Heart left ventricle (tissue), 16 donors: ENCODE measurements at regions not wholly inside any gene's neighbourhood (a gene's known extent, or its start where the extent isn't known, plus 50 kb on each side); places are given as distances from the start of the nearest gene placed in this dataset.

Experiments used
- ATAC-seq, 4 donors: fragments of 200-7000 bp; cut with Tn5 transposase; one replicate each; pipeline ENCODE4 v1.9.1; 2020 to 2022; ENCODE audit warnings: moderate library complexity in 4 of 4, mild to moderate bottlenecking in 3 of 4, moderate number of reproducible peaks in 1 of 4
- DNase-seq, 5 donors: peaks; one replicate each; pipeline ENCODE4 v3.0.0-alpha.2; 2020
- H3K27ac ChIP-seq, 12 donors: fragments of 200-600 bp; sonication (generic) in 4 of 12; one replicate each; pipeline versions ENCODE4 v1.5.0 to v1.8.0; 2016 to 2022; ENCODE audit warnings: mild to moderate bottlenecking in 2 of 12
- H3K27me3 ChIP-seq, 9 donors: fragments of 200-600 bp; sonication (generic) in 2 of 9; one replicate each; pipeline versions ENCODE4 v1.5.1 to v1.8.0; 2016 to 2022; ENCODE audit warnings: mild to moderate bottlenecking in 3 of 9
- H3K36me3 ChIP-seq, 9 donors: fragments of 200-600 bp; sonication (generic) in 2 of 9; one replicate each; pipeline versions ENCODE4 v1.5.0 to v1.8.0; 2018 to 2022; ENCODE audit warnings: mild to moderate bottlenecking in 2 of 9
- H3K4me1 ChIP-seq, 12 donors: fragments of 200-600 bp; sonication (generic) in 4 of 12; one replicate each; pipeline versions ENCODE4 v1.5.0 to v1.8.0; 2016 to 2022; ENCODE audit warnings: mild to moderate bottlenecking in 3 of 12
- H3K4me3 ChIP-seq, 12 donors: fragments of 200-600 bp; sonication (generic) in 4 of 12; one replicate each; pipeline versions ENCODE4 v1.5.0 to v1.8.0; 2017 to 2022; ENCODE audit warnings: mild to moderate bottlenecking in 9 of 12, moderate library complexity in 4 of 12
- H3K9me3 ChIP-seq, 12 donors: fragments of 200-600 bp; sonication (generic) in 4 of 12; one replicate each; pipeline versions ENCODE4 v1.5.0 to v1.8.0; 2016 to 2022; ENCODE audit warnings: mild to moderate bottlenecking in 1 of 12
- POLR2A ChIP-seq, 2 donors: fragments of 450-650 bp; IDR thresholded peaks; one replicate each; pipeline ENCODE4 v1.6.1; 2017; ENCODE audit warnings: antibody characterized with exemption in 2 of 2, mild to moderate bottlenecking in 2 of 2, moderate library complexity in 2 of 2
- WGBS, 4 donors: extraction: QIAGEN DNeasy Blood & Tissue Kit in 2 of 4; methylation state at CpG; one replicate each; pipeline versions ENCODE4 v1.1.5 to v1.1.7; 2013 to 2018; 5-methylcytosine and 5-hydroxymethylcytosine counted together
- intact Hi-C, 10 donors: fragments of 100-400 bp; cut with DNase I; formaldehyde crosslinking; loops; one replicate each; pipeline versions ENCODE4 v1.11.1 to v1.14.2; 2022
- TF ChIP-seq, protein P1 (sequence below), 12 donors: fragments of 200-600 bp; sonication (generic) in 4 of 12; IDR thresholded peaks; one replicate each; pipeline versions ENCODE4 v1.5.0 to v1.8.0; 2018 to 2022; ENCODE audit warnings: antibody characterized with exemption in 12 of 12, mild to moderate bottlenecking in 5 of 12
- donor health status: ischemic (EF 13 %, LVEDD 7.1; RV severe dilation, severe dysfunction).
- donor health status: healthy with polysubstance abuse.
- donor health status: DM: no; HTN: yes; CAD: no.
- donor health status: DM: no; HTN: no; CAD: no.
- donor health status: ischemic (EF 25% LVEDD 6.9; RV normal size, moderate dysfunction).
- donor health status: ischemic (EF 25% LVEDD 5.7; RV mildly dilated, moderate dysfunction).
- donor health status: healthy.
- donor health status: DM: yes; HTN: yes; CAD: no.
- donor health status: ischemic (EF 35%, LVEDD 5.7; RV mildly dilated, moderate dysfunction).
- donor health status: nonischemic (EF 11% LVEDD 7.7; RV severe dilation, severe dysfunction).
- donor health status: DM: yes; HTN: yes; CAD: no.
- donor health status: PGD.
- donor health status: ischemic (EF 29% LVEDD 5.4; RV normal size, mild dysfunction).
- donor health status: nonischemic (EF 23%, LVEDD 6.1; RV moderate dilation, normal function).

DNA sequence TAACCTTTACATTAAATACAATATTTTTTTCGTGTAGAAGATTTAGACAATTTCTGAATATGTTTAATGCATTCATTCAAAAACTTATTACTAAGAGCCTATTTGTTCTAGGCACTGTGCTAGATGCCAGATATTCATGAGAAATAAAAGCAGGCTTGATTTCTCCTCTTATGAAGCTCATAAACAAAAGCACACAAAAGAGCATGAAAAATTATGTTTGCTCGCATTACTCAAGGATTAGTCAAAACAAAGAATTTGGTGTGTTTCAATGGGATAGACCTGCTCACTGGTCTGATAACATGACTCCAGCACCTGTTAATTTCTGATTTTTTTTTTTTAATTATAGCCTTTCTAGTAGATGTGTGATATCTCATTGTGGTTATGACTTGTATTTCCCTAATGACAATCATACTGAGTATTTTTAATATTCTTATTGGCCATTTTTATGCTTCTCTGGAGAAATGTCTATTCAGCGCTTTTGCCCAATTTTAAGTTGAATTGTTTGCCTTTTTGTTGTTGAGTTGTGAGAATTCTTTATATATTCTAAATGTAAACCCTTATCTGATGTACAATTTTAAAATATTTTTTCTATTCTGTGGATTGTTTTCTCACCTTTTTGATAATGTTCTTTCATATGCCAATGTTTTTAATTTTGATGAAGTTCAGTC, 382.3 kb upstream of the ADGRL4 start:
- Histone ChIP-seq H3K9me3 (peaks cover 0 to 12% (median 0%) of the 10 kb centered on the region in 12 donors), H3K36me3 (no peaks in the 10 kb centered on the region), H3K27ac (no peak overlapping the region), H3K4me1 (no peaks in the 10 kb centered on the region), H3K27me3 (no peaks in the 10 kb centered on the region), H3K4me3 (no peak overlapping the region)
- ATAC-seq: no peak
- TF ChIP-seq, protein P1, sequence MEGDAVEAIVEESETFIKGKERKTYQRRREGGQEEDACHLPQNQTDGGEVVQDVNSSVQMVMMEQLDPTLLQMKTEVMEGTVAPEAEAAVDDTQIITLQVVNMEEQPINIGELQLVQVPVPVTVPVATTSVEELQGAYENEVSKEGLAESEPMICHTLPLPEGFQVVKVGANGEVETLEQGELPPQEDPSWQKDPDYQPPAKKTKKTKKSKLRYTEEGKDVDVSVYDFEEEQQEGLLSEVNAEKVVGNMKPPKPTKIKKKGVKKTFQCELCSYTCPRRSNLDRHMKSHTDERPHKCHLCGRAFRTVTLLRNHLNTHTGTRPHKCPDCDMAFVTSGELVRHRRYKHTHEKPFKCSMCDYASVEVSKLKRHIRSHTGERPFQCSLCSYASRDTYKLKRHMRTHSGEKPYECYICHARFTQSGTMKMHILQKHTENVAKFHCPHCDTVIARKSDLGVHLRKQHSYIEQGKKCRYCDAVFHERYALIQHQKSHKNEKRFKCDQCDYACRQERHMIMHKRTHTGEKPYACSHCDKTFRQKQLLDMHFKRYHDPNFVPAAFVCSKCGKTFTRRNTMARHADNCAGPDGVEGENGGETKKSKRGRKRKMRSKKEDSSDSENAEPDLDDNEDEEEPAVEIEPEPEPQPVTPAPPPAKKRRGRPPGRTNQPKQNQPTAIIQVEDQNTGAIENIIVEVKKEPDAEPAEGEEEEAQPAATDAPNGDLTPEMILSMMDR (IDR thresholded peaks at IDR 0.05): no peak
- TF ChIP-seq POLR2A (IDR thresholded peaks at IDR 0.05): no peak
- DNase-seq: no peak
- intact Hi-C loops: no loop called here
- WGBS, 4 donors: 91 to 97% (median 95%) methylated on average over 3 of the region's 3 CpGs

- no peak overlapping the region for H3K27ac ChIP-seq
- DNase-seq (no peak), ATAC-seq (no peak)
- H3K4me3 ChIP-seq: no peak overlapping the region
- WGBS, 4 donors: 90 to 97% (median 94%) methylated on average over 1 of the region's 1 CpG
- TF ChIP-seq, protein P1 (IDR thresholded peaks at IDR 0.05): no peak
- TF ChIP-seq POLR2A (IDR thresholded peaks at IDR 0.05): no peak
- no peaks in the 10 kb centered on the region for H3K27me3 ChIP-seq
- H3K36me3 ChIP-seq: no peaks in the 10 kb centered on the region
- intact Hi-C loops: no loop called here
- H3K9me3 ChIP-seq: peaks cover 0 to 12% (median 0%) of the 10 kb centered on the region in 12 donors
- no peaks in the 10 kb centered on the region for H3K4me1 ChIP-seq
Observed at GRCh38 chr1:79386730-79387129, 380.2 kb upstream of the ADGRL4 start.

DNA sequence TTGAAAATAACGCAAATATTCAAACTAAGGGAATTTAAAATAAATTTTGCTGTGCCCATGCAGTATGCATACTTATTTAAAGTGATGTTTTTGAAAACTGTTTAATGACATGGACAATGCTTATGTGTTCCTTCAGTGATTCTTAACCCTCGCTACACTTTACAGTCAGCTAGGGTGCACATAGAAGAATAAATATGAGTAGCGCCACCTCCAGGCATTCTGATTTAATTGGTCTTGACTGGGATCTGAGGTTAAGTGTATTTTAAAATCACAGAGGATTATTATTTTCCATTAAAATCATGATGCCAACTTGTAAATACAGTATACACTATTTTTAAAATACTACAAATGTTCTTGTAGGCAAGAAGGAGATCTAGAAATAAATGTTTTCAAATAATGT, 373.5 kb upstream of the ADGRL4 start:
- intact Hi-C loops: no loop called here
- 61 to 90% (median 80%) methylated on average over 3 of the region's 3 CpGs for WGBS, 4 donors

DNA sequence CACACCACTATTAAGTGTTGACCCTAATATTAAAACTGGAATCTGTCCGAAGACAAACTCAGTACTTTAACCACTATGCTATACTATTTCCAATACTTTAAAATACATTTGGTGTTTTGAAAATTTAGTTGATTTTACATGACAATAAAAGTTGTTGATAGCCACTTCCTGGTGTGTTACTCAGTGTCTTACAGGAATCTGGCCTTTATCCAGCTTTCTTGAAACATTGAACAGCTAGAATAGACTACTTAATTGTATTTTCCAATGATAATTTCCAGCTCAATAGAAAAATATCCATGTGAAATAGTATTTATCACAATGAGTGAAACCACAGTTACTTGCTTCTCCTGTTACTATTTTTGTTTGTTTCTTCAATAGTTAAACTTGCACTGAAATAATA, 369.6 kb upstream of the ADGRL4 start:
- no peak overlapping the region for H3K27ac ChIP-seq
- no peak overlapping the region for H3K4me3 ChIP-seq
- H3K27me3 ChIP-seq: no peaks in the 10 kb centered on the region
- H3K9me3 ChIP-seq: peaks cover 0 to 4% (median 0%) of the 10 kb centered on the region in 12 donors
- WGBS, 4 donors: 84 to 91% (median 88%) methylated on average over 1 of the region's 1 CpG
- TF ChIP-seq, protein P1 (IDR thresholded peaks at IDR 0.05): no peak
- TF ChIP-seq POLR2A (IDR thresholded peaks at IDR 0.05): no peak
- ATAC-seq (no peak), DNase-seq (no peak)
- H3K36me3 ChIP-seq: no peaks in the 10 kb centered on the region
- H3K4me1 ChIP-seq: no peaks in the 10 kb centered on the region
- intact Hi-C loops: no loop called here

More for the DNA sequence above, 373.5 kb upstream of the ADGRL4 start:
- no peaks in the 10 kb centered on the region for H3K27me3 ChIP-seq
- H3K36me3 ChIP-seq: no peaks in the 10 kb centered on the region
- no peak overlapping the region for H3K27ac ChIP-seq
- DNase-seq (no peak), ATAC-seq (no peak)
- no peak overlapping the region for H3K4me3 ChIP-seq
- H3K4me1 ChIP-seq: no peaks in the 10 kb centered on the region
- H3K9me3 ChIP-seq: peaks cover 0 to 6% (median 0%) of the 10 kb centered on the region in 12 donors
- TF ChIP-seq POLR2A (IDR thresholded peaks at IDR 0.05): no peak
- TF ChIP-seq, protein P1 (IDR thresholded peaks at IDR 0.05): no peak
